ENCODE measurements at regions not wholly inside any gene's neighbourhood (a gene's known extent, or its start where the extent isn't known, plus 50 kb on each side); places are given as distances from the start of the nearest gene placed in this dataset.
"Not testable (repeated sequence)": the region's sequence is repeated elsewhere in the genome, so short reads cannot be mapped to it uniquely, and the experiment has no call there.

DNA sequence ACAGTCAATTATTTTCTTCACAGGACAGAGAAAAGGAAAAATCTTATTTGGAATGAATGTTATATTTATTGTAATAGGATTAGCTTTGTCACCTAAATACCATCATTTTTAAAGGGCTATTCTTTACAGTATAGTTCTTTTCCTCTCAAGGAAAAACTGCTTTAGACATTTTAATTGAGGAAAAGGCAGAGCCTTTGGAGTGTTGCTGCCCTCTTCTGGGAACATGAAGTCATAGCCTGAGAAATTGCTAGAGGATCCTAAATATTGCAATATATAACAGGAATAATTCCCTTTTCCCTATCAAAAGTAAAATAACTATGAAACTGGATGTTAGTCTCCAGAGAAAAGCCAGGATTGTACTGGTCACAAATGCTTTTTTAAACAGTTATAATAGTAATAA is 81.8 kb upstream of the NOTCH2NLA start:
- H3K4me3 ChIP-seq (ENCODE audit: low read depth, poor library complexity, severe bottlenecking); intact Hi-C loops (cut with DNase I; ENCODE audit: low total_unique reads); DNase-seq (ENCODE audit: low spot score in 2 of 2): not testable (repeated sequence)

DNA sequence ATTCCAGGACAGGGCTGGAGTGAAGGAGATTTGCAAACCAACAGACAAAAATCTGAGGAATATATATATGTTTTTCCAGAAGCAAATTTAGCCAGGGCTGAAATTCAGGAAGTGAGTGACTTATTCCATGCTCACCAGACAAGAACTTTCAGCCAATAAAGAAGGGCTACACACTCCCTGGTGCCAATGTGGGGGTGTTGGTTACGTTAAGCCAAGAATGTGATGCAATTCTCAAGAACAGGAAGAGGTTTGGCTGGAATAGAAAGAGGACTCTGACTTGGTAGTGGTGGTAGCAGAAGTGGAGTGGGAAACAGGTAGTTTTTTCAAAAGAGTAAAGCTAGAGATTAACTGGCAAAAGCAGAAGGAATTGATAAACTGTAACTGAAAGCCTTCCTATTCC is 80.6 kb upstream of the NOTCH2NLA start:
- H3K4me3 ChIP-seq (ENCODE audit: low read depth, poor library complexity, severe bottlenecking); intact Hi-C loops (cut with DNase I; ENCODE audit: low total_unique reads); DNase-seq (ENCODE audit: low spot score in 2 of 2): not testable (repeated sequence)
- no CpG with 5 or more reads among the region's 1 CpG for WGBS, 2 donors

DNA sequence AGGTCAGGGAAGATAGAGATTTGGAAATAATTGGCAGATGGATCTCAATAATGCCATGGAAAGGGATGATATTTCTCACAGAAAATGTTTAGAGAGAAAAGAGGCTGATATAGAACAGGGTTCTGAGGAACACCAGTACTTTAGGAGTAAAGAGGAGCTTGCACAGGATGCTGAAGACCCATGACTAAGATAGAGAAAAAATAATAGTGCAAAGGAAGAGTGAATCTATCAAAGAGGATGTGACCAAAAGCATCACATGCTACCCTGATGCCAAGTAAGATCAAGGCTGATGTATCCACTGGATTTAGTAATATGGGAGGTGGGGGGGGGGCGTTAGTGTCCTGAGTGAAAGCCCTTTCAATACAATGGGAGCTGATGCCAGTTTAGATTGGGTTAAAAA is 80.1 kb upstream of the NOTCH2NLA start:
- DNase-seq (ENCODE audit: low spot score in 2 of 2); intact Hi-C loops (cut with DNase I; ENCODE audit: low total_unique reads): not testable (repeated sequence)
- WGBS, 2 donors: 80 to 83% methylated on average over 1 of the region's 1 CpG

DNA sequence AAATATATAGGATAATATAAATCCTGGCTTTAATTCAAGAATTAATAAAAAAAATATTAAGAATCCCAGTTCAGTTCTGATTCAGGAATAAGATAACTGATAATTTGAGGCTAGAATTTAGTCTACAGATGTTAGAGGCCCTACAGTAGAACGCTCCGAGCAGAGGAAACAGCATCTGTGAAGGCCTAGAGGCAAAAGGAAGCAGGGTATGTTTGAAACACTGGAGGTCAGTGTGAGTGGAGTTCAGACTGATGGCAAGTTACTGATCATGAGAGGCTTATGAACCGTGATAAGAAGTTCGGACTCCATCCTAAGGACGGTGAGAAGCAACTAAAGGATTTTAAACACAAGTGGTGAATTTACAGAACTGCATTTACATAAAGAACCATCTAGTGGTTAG is 79.3 kb upstream of the NOTCH2NLA start:
- WGBS, 2 donors: 59 to 81% methylated on average over 3 of the region's 5 CpGs
- DNase-seq (ENCODE audit: low spot score in 2 of 2); H3K4me3 ChIP-seq (ENCODE audit: low read depth, poor library complexity, severe bottlenecking); intact Hi-C loops (cut with DNase I; ENCODE audit: low total_unique reads): not testable (repeated sequence)

More for the DNA sequence above, 80.1 kb upstream of the NOTCH2NLA start:
- H3K4me3 ChIP-seq (ENCODE audit: low read depth, poor library complexity, severe bottlenecking): not testable (repeated sequence)

DNA sequence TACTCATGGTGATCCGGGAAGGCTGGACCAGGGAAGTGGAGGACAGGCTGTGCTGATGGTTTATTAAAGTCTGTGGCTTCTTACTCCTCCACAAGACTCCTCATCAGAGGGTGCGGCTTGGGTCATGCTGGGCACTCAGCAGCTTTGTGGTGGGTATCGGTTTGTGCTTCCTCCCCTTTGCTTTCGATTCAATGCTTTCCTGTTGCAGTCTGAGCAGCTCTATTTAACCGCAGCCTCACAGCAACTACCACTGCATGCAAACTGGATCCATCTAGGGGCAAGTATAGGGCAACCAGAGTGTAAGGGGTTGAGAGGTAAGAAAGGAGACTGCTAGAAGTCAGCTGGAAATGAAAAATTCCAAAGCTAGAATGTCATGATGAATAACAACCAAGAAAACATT is 78.8 kb upstream of the NOTCH2NLA start:
- H3K4me3 ChIP-seq (ENCODE audit: low read depth, poor library complexity, severe bottlenecking); DNase-seq (ENCODE audit: low spot score in 2 of 2); intact Hi-C loops (cut with DNase I; ENCODE audit: low total_unique reads): not testable (repeated sequence)
- WGBS, 2 donors: no CpG with 5 or more reads among the region's 5 CpGs

DNA sequence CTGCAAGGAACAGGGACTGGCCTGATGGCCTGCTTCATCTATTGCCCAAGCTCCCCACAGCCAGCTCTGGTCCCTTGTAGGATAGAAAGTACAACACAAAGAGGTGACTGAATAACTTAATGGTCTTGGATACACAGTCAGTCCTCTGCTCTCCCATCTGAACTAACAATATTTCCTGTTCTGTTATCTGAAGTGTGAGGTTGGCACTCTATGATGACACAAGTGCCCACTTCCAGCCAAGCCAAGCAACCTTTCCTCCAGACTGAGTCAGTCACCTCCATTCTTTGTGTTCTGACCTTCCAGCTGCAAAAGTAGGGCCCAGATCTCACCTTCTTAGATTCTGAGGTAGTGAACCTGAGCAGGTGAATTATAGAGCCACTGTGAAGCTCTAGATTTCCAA is 77.8 kb upstream of the NOTCH2NLA start:
- H3K4me3 ChIP-seq (ENCODE audit: low read depth, poor library complexity, severe bottlenecking); intact Hi-C loops (cut with DNase I; ENCODE audit: low total_unique reads); DNase-seq (ENCODE audit: low spot score in 2 of 2): not testable (repeated sequence)

DNA sequence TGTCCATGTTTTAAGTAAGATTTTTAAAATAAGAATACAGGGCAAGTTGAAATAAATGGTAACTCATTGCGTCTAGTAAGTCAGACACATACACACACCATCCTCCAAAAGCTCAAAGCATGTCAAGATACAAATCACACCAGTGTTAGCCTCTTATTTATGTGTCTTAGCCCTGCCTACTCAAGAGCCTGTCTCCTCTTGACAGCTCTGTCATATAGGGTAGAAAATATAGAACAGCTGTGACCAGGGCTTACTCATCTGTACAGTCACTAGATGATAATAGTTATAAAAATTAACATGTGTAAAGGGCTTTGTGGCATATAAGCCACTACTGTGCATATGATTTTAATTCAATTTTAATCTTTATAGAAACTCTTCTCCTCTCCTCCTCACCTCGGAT is 76.6 kb upstream of the NOTCH2NLA start:
- no CpG with 5 or more reads among the region's 2 CpGs for WGBS, 2 donors
- intact Hi-C loops (cut with DNase I; ENCODE audit: low total_unique reads); H3K4me3 ChIP-seq (ENCODE audit: low read depth, poor library complexity, severe bottlenecking); DNase-seq (ENCODE audit: low spot score in 2 of 2): not testable (repeated sequence)

DNA sequence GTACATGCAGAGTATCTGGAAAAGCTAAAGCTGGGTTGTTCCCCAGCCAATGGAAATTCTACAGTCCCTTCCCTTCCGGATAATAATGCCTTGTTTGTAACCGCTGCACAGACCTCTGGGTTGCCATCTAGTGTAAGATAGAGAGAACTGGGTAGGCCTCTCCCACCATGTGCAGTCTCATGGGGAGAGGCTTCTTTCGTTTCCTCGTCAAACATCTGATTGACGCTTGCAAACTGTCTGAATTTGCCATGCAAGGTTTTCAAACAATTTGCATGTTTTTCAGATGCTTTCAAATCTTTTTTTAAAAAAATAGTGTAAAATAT is 69.7 kb upstream of the NOTCH2NLA start:
- WGBS, 2 donors: no CpG with 5 or more reads among the region's 5 CpGs
- DNase-seq (ENCODE audit: low spot score in 2 of 2); H3K4me3 ChIP-seq (ENCODE audit: low read depth, poor library complexity, severe bottlenecking); intact Hi-C loops (cut with DNase I; ENCODE audit: low total_unique reads): not testable (repeated sequence)

DNA sequence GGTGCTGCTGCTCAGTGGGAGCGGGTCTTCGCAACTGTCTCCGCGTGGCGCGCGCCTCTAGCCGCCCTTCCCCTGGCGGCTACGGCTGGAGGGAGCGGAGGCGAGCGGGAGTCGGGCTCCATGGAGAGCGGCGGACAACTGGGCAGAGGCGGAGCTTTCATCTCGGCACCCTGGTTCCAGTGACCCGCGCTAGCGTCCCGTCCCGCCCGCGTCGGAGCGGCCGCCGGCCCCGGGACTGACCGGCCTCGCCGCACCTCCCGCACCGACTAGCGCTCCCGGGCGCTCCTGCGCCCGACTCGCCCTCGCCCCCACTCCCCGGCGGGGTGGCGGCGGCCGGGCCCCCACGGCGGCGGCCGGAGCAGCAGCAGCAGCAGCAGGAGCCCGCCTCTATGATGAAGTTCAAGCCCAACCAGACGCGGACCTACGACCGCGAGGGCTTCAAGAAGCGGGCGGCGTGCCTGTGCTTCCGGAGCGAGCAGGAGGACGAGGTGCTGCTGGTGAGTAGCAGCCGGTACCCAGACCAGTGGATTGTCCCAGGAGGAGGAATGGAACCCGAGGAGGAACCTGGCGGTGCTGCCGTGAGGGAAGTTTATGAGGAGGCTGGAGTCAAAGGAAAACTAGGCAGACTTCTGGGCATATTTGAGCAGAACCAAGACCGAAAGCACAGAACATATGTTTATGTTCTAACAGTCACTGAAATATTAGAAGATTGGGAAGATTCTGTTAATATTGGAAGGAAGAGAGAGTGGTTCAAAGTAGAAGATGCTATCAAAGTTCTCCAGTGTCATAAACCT is 69.2 kb upstream of the NOTCH2NLA start:
- intact Hi-C loops (cut with DNase I; ENCODE audit: low total_unique reads); DNase-seq (ENCODE audit: low spot score in 2 of 2): not testable (repeated sequence)
- WGBS, 2 donors: no CpG with 5 or more reads among the region's 68 CpGs

DNA sequence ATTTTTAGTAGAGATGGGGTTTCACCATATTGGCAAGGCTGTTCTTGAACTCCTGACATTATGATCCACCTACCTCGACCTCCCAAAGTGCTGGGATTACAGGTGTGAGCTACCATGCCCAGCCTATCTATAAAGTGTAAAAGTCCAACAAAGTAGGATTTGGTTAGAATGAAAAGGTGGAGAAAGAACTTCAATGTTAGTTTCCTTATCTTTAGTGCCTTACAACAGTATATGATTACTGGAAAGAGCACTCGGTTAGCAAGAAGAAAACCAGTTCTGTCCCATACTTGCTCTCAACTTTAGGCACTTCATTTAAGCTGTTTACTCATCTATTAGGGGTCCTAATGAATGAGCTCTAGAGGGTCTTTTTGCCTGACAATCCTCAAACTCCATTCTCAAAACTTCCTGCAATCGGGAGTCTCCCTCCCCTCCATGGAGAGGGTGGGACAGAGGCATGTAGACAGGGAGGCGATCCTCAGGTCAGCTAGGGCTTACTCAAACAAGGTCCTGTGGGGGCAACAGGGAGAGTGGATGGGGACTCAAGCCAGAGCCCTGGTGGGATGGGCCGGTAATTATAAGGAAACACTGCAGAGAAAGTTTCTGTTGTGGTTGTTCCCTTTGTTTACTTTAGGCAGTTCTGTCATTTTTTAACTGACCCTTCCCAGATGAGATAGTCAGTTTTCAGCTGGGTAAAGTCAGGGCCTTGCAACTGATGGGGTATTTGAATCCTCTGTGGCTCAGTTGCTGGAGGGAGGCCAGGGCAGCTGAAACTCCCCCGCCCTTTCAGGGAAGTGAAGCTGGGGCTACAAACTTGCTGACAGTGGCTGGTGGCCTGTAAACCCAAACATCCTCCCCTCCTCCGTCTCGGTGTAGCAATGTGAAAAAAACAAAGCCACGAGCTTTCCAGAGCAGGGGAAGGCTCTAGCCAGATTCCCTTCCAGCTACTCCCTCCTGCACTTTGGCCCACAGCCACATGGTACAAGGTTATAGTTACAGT is 64.4 kb upstream of the NOTCH2NLA start:
- intact Hi-C loops (cut with DNase I; ENCODE audit: low total_unique reads); DNase-seq (ENCODE audit: low spot score in 2 of 2); H3K4me3 ChIP-seq (ENCODE audit: low read depth, poor library complexity, severe bottlenecking): not testable (repeated sequence)
- WGBS, 2 donors: no CpG with 5 or more reads among the region's 9 CpGs

More for the DNA sequence above, 69.2 kb upstream of the NOTCH2NLA start:
- not testable (repeated sequence) for H3K4me3 ChIP-seq (ENCODE audit: low read depth, poor library complexity, severe bottlenecking)

DNA sequence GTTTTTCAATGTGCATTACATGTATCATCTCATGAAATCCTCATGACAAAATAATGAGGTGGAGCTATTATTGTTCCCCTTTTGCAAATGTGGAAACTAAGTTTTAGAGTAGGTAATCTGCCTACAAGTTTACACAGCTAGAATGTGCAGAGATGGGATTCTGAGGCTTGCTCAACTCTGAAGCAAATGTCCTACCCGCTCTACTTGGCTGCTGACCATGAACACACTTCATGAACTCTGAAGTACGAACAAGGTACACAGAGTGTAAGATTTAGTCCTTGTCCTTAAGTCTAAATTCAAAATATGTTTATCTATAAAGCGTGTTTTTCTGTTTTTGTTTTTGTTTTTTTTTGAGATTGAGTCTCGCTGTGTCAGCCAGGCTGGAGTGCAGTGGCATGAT is 63.6 kb upstream of the NOTCH2NLA start:
- no CpG with 5 or more reads among the region's 4 CpGs for WGBS, 2 donors
- intact Hi-C loops (cut with DNase I; ENCODE audit: low total_unique reads); H3K4me3 ChIP-seq (ENCODE audit: low read depth, poor library complexity, severe bottlenecking); DNase-seq (ENCODE audit: low spot score in 2 of 2): not testable (repeated sequence)

DNA sequence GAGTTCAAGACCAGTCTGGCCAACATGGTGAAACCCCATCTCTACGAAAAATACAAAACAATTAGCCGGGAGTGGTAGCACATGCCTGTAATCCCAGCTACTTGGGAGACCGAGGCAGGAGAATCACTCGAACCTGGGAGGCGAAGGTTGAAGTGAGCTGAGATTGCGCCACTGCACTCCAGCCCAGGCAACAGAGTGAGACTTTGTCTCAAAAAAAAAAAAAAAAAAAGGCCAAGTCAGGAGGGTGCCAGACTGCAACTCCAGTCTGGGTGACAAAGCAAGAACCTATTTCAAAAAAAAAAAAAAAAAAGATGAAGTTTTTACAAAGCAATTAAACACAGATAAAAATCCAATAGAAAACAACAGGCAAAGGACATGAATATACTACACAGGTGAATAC is 59.1 kb upstream of the NOTCH2NLA start:
- H3K4me3 ChIP-seq (ENCODE audit: low read depth, poor library complexity, severe bottlenecking); intact Hi-C loops (cut with DNase I; ENCODE audit: low total_unique reads); DNase-seq (ENCODE audit: low spot score in 2 of 2): not testable (repeated sequence)
- WGBS, 2 donors: no CpG with 5 or more reads among the region's 6 CpGs

DNA sequence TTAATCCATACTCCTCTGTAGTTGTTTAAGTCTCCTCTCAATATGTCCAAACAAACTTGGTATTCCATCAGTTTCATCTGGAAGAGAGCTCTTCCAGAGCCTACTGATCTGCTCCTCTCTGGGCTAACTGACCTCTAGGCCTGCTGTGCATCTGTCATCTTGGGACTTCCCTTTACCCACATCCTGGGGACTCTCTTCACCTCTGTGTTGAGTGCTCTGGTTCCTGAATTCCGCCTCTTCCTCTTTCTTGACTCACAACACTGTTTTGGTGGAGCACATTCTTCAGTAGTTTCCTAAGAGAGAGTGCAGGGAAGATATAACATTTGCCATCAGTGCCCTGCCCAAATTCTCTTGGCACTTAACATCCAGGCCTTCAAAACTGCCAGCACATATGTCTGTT is 55.9 kb upstream of the NOTCH2NLA start:
- DNase-seq (ENCODE audit: low spot score in 2 of 2); H3K4me3 ChIP-seq (ENCODE audit: low read depth, poor library complexity, severe bottlenecking); intact Hi-C loops (cut with DNase I; ENCODE audit: low total_unique reads): not testable (repeated sequence)
- no CpG with 5 or more reads among the region's 1 CpG for WGBS, 2 donors

DNA sequence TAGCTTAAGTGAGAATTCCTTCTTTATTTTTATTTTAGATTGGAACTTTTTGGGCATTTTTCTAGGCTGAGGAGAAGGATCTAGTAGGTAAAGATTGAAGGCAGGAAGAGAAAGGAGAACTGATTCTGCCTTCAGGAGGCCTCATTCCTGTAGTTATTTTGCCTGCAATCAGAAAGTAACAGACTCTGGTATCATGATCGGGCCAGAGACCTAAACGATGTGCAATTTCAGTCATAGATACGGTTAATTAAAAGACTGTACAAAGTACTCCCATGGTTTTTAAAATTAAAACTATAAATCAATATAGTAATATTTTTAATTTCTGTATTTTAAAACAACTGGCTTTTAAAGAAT is 54.7 kb upstream of the NOTCH2NLA start:
- no CpG with 5 or more reads among the region's 3 CpGs for WGBS, 2 donors
- H3K4me3 ChIP-seq (ENCODE audit: low read depth, poor library complexity, severe bottlenecking); DNase-seq (ENCODE audit: low spot score in 2 of 2); intact Hi-C loops (cut with DNase I; ENCODE audit: low total_unique reads): not testable (repeated sequence)

DNA sequence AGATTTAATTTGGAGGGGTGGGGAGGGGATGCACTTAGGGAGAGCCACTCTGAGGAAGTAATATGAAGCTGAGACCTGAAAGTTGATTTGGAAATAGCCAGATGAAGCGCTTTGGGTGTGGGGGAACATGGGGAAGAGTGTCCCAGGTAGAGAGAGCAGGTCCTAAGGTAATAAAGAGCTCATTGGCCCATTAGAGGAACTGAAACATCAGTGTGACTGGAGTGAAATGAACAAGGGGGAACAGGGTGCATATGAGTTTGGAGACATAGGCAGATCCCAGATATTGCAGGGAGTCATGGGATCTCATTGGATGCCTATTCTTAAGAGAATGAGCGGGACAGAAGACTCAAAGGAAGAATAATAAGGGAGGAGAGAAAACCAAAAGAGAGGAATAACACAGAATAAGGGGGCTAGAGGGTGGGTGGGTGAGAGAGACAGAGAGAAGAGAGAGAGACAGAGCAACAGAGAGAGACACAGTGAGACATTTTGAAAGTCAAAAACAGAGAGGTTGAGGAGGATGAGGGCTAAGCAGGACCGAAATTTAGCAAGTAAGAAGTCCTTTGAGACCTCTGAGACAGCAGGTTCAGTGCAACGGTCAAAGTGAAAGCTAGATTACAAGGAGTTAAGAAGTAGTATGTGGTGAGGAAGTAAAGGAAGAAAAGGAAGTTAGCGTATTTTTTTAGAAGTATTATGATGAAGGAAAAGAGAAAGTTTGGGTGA is 54.1 kb upstream of the NOTCH2NLA start:
- DNase-seq (ENCODE audit: low spot score in 2 of 2); H3K4me3 ChIP-seq (ENCODE audit: low read depth, poor library complexity, severe bottlenecking); intact Hi-C loops (cut with DNase I; ENCODE audit: low total_unique reads): not testable (repeated sequence)
- no CpG with 5 or more reads among the region's 5 CpGs for WGBS, 2 donors
